ENCODE measurements at regions not wholly inside any gene's neighbourhood (a gene's known extent, or its start where the extent isn't known, plus 50 kb on each side); places are given as distances from the start of the nearest gene placed in this dataset.

GRCh38 chr16:87053016-87053982 is 263.9 kb downstream of the C16orf95 start:
- Histone ChIP-seq H3K9ac (ENCODE audit: control insufficient read depth, insufficient read depth, low read length) (no peak overlapping the region), H3K27me3 (replicated peaks in 1 of 2; ENCODE audit: control insufficient read depth in 2 of 2, insufficient read depth in 2 of 2, low read length in 1 of 2) (no peaks in the 10 kb centered on the region), H3K4me3 (no peak overlapping the region), H3K4me1 (ENCODE audit: control insufficient read depth, insufficient read depth, low read length) (no peaks in the 10 kb centered on the region), H2AFZ (ENCODE audit: control insufficient read depth, low read depth, low read length) (no peak overlapping the region), H3K4me2 (ENCODE audit: control insufficient read depth, insufficient read depth) (no peak overlapping the region), H3K36me3 (ENCODE audit: control insufficient read depth in 2 of 2, insufficient read depth in 2 of 2, low read length in 1 of 2) (no peaks in the 10 kb centered on the region), H4K20me1 (ENCODE audit: control insufficient read depth, insufficient read depth) (no peaks in the 10 kb centered on the region), H3K27ac (ENCODE audit: control insufficient read depth, insufficient read depth) (no peak overlapping the region), H3K9me3 (replicated peaks; ENCODE audit: control insufficient read depth, insufficient read depth, low read length) (no peaks in the 10 kb centered on the region), H3K79me2 (ENCODE audit: control insufficient read depth, insufficient read depth, low read length) (no peaks in the 10 kb centered on the region)
- RAD21 ChIA-PET (ENCODE audit: unreplicated experiment), result no interaction called here
- in situ Hi-C loops (cut with MboI) (no loop called here), intact Hi-C loops (cut with micrococcal nuclease; ENCODE audit: unreplicated experiment) (no loop called here)
- DNase-seq (ENCODE audit: low read depth, low spot score) (no peak), FAIRE-seq (no peak), ATAC-seq (no peak)
- CTCF ChIA-PET, result interaction anchor here (2.7 kb wide), 1 partner anchor 10 kb away, joined by 12 read pairs; no protein-coding TSS in a partner anchor
- 43% methylated on average over 33 of the region's 39 CpGs for WGBS (ENCODE audit: insufficient coverage, insufficient replicate concordance, low lambda C conversion rate, missing lambda C conversion rate)
- POLR2A ChIA-PET, result no interaction called here
- TF ChIP-seq POU2F2 (IDR thresholded peaks at IDR 0.05; ENCODE audit: borderline replicate concordance, low read depth, low read length) (no peak), ZNF622 (IDR thresholded peaks at IDR 0.05) (no peak), MEF2B (IDR thresholded peaks at IDR 0.05; ENCODE audit: partially characterized antibody, poor library complexity, severe bottlenecking) (no peak), RBBP5 (conservative IDR thresholded peaks at IDR 0.05) (no peak), SUPT20H (IDR thresholded peaks at IDR 0.05; ENCODE audit: borderline replicate concordance, control insufficient read depth, low read depth, low read length) (no peak), BCLAF1 (IDR thresholded peaks at IDR 0.05) (no peak), IKZF2 (IDR thresholded peaks at IDR 0.05) (no peak), MTA2 (IDR thresholded peaks at IDR 0.05; ENCODE audit: low read depth) (no peak), NBN (IDR thresholded peaks at IDR 0.05) (no peak), MEF2A (IDR thresholded peaks at IDR 0.05; ENCODE audit: insufficient read depth, low read depth, low read length) (no peak), FOS (IDR thresholded peaks at IDR 0.05; ENCODE audit: borderline replicate concordance, extremely low read depth, insufficient read length) (no peak)
- no TSS peak for BruUV-seq (replicated peaks)
- SMC1A ChIA-PET (ENCODE audit: uncharacterized antibody, unreplicated experiment), result no interaction called here
